ENCODE measurements at regions not wholly inside any gene's neighbourhood (a gene's known extent, or its start where the extent isn't known, plus 50 kb on each side); places are given as distances from the start of the nearest gene placed in this dataset.
A peak's percentile ranks its signal among the peaks of the same experiment; 100 is the strongest.

DNA sequence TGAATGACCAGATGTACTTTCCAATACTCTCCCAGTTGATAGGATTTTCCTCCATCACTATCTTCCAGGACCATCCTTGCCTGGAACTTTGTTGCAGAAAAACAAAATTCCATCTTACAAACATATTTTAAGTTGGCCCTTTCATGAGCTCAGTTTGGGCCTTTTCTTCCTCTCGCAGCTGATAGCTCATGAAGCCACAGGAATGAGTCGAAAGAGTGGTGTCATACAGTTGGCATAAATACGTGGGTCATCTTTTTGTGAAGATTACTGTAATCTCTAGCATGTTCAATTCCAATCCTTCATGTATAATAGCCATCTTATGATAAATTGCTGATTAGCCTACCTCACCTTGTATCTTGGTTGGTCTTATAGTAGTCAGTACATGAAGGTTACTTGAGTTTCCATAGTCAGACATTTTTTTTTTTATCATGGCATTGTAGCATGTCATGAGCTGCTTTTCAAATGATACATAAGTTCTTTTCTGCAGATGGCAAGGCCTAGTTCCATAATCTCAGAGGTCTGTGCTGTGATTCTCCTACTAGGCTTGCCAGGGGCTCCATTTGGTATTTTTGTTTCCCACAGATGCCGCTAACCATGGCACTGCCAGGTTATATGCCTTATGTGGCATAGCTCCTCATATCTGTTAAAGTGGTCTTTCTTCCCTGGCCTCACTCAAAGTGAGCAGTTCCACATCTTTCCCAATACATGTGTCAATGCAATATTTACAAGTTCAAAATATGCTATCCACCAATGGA lies 380.6 kb upstream of the DCN start:
- no peak for DNase-seq

GRCh38 chr12:91562476-91562875 lies 379.9 kb upstream of the DCN start:
- DNase-seq, result peak; percentile 24

DNA sequence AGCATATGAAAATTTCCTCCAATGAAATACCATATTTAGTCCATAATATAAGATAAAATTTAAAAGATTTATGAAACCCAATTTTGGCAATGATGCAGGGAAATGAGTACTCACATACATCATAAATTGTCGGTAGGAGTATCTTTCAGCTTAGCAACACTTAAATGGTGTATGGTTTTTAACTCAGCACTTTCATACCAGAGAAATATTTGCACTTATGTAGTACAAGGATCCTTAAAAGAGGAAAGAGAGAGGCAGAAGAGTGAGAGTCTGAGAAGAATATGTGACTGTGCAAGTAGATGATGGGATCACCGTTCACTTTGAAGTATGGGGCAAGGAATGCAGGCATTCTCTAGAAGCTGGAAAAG lies 379.3 kb upstream of the DCN start:
- DNase-seq, result no peak

GRCh38 chr12:91561301-91561957 lies 378.8 kb upstream of the DCN start:
- no peak for DNase-seq

DNA sequence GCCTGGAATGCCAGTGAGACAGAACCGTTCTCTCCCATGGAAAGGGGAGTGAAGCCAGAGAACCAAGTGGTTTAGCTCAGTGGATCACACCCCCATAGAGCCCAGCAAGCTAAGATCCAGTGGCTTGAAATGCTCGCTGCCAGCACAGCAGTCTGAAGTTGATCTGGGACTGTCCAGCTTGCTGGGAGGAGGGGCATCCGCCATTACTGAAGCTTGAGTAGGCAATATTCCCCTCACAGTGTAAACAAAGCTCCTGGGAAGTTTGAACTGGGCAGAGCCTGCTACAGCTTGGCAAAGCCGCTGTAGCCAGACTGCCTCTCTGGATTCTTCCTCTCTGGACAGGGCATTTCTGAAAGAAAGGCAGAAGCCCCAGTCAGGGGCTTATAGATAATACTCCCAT lies 374.3 kb upstream of the DCN start:
- no peak for DNase-seq

DNA sequence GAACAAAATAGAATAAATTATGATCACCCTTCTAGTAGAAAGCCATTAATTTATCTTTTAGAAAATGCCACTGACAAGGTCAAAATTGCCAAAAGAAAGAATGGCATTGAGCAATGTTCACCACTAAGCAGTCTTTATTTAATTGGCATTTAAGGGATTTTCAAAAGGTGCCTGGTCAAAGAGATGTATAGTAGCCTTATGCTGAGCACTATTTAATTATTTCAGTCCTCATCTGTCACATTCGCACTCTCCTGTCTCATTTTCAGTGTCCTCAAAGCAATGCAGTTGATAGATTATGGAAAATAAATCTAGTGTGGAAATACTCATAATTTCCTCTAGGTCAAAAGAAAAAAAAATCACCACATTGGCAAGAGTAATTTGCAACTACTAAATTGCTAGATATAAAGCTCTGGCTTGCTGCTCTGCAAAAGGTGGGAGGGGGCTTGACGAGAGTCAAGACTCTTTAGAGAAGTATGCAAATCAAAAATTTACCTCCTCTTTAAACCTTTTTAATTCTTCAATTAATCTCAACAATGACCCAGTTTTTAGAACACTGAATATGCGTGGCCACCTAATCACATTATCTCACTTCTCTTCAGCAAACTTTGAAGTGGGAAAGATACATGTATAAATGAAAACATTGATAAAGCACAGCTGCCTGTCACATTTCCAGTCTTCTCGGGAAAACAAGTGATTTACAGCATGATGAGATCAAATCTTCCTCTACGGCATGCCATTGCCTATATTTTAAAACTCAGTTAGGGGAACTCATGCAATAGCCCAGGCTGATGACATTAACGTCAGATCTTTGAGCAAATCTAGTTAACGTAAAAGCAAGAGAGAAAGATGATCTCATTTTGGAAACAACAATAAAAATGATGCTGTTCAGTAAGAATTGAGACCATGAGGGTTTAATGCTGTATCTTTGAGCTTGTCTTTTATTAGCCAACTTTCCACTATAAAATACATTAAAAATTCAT lies 373.1 kb upstream of the DCN start:
- DNase-seq, result no peak

- DNase-seq, result no peak
Observed at GRCh38 chr12:91551927-91552326, 369.3 kb upstream of the DCN start.

DNA sequence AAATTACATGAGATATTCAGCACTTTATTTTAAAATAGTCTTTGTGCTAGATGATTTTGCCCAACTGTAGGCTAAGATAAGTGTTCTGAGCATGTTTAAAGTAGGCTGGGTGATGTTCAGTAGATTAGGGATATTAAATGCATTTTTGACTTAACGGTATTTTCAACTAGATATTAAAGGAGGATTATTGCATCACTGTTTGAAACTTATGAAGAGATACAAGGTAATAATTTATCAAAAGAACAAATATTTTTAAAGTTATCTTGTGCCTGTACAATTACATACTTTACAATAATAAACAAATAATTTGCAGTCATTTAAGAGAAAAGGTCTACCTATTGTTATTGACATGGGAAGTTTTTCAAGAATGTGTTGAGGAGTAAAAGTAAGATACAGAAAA lies 368.6 kb upstream of the DCN start:
- no peak for DNase-seq

DNA sequence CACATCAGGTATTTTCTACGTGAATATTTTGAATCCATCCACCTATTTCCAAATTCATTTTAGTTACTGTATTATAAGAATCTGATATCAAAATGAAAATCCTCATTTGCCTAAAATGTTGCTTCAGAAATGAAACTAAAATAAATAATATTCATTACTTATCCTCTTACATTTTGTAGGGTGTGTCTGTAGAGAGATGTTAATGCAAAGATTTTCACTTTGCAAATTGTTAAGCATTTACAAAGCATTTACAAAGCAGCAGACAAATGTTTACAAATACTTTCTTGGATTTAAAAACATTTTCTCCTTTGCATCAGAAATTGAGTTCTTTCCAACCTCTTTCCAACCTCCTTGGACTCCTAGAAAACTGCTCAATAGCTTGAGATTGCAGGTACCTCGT lies 360.0 kb upstream of the DCN start:
- no peak for DNase-seq

DNA sequence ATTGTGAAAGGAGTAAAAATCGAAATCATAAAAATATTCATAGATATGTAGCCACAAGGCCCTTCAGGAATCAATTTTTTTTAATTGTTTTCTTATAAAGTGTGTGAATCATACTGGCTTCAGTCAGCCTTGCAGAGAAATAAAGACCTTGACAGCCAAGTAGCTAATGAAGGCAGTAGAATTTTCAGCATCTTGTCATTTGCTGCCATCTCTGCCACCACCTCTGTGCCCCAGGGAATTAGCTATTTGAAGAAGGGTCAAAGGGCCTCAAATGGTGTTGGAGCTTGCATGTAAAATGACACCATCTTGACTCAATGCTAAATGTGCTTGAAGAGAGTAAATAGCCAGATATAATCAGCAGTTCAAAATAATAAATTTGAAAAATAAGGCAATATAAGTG lies 359.4 kb upstream of the DCN start:
- DNase-seq, result no peak

GRCh38 chr12:91538418-91538817 lies 355.8 kb upstream of the DCN start:
- DNase-seq, result no peak

DNA sequence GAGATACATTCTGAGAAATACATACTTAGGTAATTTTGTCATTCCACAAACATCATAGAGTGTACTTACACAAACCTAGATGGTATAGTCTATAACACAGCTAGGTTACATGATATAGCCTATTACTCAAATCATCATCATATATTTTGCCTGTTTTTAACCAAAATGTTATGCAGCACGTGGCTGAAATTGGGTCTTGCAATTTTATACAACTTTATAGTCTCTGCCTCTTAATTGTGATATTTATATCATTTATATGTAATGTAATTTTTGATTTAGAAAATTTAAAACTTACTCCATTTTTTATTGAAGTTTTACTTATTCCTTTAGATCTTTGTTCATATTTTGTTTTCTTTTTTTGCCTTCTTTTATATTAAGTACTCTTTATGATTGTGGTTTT lies 350.7 kb upstream of the DCN start:
- no peak for DNase-seq

DNA sequence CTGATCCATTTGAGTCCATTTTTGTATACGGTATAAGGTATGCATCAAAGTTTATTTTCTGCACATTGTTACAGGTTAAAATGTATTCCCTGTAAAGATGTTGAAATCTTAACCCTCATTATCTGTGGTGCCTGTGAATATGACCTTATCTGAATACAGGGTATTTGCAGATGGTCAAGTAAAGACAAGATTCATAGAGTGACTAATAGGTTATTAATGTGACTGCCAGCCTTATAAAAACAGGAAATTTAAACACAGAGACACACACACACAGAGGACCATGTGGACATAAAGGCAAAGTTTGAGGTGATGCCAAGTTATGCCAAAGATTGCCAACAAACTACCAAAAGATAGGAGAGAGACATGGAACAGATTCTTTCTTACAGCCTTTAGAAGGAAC lies 347.2 kb upstream of the DCN start:
- no peak for DNase-seq

DNA sequence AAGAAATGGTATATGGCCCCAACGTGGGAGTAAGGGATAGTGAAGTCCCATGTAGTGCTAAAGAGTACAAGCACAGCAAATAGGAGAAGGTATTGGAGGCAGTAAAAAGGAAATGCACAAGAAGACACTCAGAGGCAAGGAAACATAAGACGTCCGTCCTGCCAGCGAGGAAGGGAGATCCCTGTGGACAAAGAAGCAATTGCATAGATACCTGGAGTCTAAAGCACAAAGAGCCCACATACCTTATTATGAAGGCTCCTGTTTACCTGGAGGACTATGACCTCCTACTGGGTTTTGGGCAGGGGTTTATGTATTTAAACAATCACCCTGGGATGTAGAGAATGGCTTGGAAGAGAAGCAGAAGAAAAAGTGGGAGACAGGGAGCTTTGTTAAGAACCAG lies 341.2 kb upstream of the DCN start:
- DNase-seq, result no peak

- no peak for DNase-seq
Observed at GRCh38 chr12:91516695-91517047, 334.1 kb upstream of the DCN start.

DNA sequence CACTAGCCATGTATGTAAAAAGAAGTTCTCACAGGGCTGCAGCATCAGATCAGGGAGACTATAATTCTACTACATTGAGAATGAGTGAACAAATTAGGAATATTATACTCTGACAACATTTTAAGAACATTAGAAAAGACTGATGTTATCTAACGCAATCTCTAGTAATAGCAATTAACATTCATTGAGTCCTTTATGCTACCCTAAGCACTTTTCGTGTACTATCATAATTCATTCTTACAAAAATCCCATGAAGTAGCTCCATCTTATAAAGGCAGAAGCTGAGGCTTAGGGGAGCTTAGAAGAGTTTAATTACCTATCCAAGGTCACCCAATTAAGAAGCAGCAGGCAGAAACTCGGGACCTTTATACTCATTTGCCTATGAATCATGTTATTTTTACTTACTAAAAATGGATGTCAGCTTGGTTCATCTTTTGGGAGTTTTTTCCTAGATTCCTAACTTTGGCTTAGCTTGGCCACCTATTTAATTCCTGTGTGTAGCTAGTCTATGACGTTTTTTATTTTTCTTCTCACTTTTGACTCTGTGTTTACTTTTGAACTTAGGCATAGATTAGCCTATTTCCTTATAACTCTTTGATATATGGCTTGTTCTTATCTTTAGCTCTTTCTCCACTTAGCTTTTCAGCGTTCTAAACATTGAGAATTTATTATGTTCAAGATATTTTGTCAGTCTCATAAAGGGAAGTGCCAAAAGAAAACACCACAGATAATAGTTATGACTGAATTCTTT lies 333.5 kb upstream of the DCN start:
- no peak for DNase-seq

- no peak for DNase-seq
Observed at GRCh38 chr12:91513313-91513712, 330.7 kb upstream of the DCN start.

DNA sequence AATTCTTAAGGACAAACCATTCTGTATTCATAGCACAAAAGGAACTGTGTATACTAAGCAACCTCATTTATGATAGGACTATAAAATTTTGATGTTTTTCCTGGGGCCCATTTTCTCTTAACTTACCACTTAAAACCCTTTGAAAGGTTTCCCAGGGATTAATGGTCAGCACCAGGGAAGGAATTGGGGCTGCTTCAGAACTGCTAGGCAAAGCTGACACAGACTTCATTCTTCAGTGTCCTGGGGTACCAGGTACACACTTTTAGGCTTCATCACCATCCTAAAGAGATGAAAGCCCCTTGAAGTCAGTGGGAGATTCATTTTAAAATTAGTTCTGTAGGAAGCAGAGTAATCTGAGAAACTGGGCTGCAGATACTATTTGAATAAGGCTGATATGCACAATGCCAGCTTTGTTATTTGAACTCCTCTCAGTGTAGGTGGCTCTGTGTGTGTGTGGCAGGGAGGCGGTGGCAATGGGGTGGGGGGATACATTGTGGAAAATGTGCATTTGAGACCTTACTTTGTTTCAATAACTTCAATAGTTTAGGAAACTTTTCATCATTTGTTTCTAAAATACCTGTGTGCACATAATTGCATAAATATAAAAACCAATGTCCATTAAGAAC lies 329.3 kb upstream of the DCN start:
- DNase-seq, result no peak

- no peak for DNase-seq
Observed at GRCh38 chr12:91507754-91508153, 325.1 kb upstream of the DCN start.

DNA sequence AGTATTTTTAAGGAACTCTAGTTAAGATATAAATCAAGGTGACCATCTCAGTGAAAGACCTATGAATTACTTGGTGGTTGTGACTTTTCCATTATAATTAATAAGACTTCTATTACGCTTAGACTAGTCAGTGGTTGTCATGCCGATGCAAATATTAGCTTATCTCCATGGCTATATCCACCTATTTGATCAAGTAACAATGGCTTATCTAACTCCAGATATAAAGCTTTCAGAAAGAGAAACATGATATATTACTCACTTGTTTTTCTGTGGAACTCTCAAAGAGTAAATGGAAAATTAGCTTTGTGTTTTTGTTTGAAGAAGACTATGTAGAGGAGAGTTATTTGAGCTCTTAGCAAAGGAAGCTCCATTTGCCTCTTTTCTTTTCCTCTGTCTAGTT lies 323.8 kb upstream of the DCN start:
- DNase-seq, result no peak

GRCh38 chr12:91505006-91505405 lies 322.4 kb upstream of the DCN start:
- DNase-seq, result no peak

DNA sequence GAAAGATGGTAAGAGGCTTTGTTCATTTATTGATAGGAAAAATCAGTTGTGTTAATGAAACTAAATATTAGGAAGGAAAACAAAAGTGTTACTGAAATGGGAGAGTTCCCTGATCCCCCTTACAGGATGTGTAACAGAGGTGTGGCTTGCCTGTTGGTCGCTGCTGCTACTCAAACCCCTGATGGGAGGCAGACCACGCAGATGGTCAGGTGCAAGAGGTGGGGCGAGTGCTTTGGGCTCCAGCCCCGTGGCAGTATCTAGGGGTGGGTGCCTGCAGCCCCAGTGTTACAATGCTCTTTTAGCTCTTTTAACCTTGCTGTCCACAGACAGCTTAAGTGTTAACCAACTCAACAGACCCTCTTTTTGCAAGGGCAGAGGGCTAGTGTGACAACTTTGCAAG lies 319.6 kb upstream of the DCN start:
- DNase-seq, result no peak

GRCh38 chr12:91496337-91496736 lies 313.7 kb upstream of the DCN start:
- DNase-seq, result no peak

Data from activated CD4-positive, alpha-beta T cell treated with anti-CD3 and anti-CD28 coated beads, Interleukin-10, Interleukin-2, amounts not matched to agents 100 ng/mL and 50 ng/mL, durations not matched to agents 16 hours and 8 hours (primary cell).